ENCODE measurements at regions not wholly inside any gene's neighbourhood (a gene's known extent, or its start where the extent isn't known, plus 50 kb on each side); places are given as distances from the start of the nearest gene placed in this dataset.

GRCh38 chr2:8548619-8549150 lies 133.2 kb upstream of the ID2 start:
- TF ChIP-seq, protein P1, sequence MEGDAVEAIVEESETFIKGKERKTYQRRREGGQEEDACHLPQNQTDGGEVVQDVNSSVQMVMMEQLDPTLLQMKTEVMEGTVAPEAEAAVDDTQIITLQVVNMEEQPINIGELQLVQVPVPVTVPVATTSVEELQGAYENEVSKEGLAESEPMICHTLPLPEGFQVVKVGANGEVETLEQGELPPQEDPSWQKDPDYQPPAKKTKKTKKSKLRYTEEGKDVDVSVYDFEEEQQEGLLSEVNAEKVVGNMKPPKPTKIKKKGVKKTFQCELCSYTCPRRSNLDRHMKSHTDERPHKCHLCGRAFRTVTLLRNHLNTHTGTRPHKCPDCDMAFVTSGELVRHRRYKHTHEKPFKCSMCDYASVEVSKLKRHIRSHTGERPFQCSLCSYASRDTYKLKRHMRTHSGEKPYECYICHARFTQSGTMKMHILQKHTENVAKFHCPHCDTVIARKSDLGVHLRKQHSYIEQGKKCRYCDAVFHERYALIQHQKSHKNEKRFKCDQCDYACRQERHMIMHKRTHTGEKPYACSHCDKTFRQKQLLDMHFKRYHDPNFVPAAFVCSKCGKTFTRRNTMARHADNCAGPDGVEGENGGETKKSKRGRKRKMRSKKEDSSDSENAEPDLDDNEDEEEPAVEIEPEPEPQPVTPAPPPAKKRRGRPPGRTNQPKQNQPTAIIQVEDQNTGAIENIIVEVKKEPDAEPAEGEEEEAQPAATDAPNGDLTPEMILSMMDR (conservative IDR thresholded peaks at IDR 0.05; ENCODE audit: low read depth, low read length), result no peak

GRCh38 chr2:8549273-8549922 lies 132.5 kb upstream of the ID2 start:
- DNase-seq (ENCODE audit: low read depth), result no peak
- H3K4me3 ChIP-seq (ENCODE audit: low read length), result no peak overlapping the region
- TF ChIP-seq, protein P1 (conservative IDR thresholded peaks at IDR 0.05; ENCODE audit: low read depth, low read length), result no peak

More at GRCh38 chr2:8548619-8549150, 133.2 kb upstream of the ID2 start:
- H3K4me3 ChIP-seq (ENCODE audit: low read length), result no peak overlapping the region
- DNase-seq (ENCODE audit: low read depth), result no peak

DNA sequence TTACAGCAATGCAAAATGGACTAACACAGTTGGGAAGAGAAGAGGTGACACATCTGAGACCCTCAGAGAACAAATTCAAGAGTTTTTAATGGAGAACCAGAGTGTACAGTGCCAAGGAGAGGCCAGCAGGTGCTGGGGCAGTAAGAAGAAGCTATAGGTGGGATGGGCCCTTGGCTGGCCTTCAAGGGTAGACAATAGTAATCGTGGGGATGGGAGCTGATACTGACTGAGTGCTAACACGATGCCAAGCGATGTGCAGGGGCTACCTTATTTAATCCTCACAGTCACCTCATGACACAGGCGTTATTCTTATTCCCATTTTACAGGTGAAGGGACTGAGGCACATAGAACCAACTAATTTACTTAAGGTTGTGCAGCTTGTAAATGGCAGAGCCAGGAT lies 131.9 kb upstream of the ID2 start:
- H3K4me3 ChIP-seq (ENCODE audit: low read length), result no peak overlapping the region
- TF ChIP-seq, protein P1 (conservative IDR thresholded peaks at IDR 0.05; ENCODE audit: low read depth, low read length), result no peak
- no peak for DNase-seq (ENCODE audit: low read depth)

GRCh38 chr2:8550481-8550880 lies 131.4 kb upstream of the ID2 start:
- H3K4me3 ChIP-seq (ENCODE audit: low read length), result no peak overlapping the region
- TF ChIP-seq, protein P1 (conservative IDR thresholded peaks at IDR 0.05; ENCODE audit: low read depth, low read length), result no peak
- no peak for DNase-seq (ENCODE audit: low read depth)

- no peak overlapping the region for H3K4me3 ChIP-seq (ENCODE audit: low read length)
- DNase-seq (ENCODE audit: low read depth), result no peak
- TF ChIP-seq, protein P1 (conservative IDR thresholded peaks at IDR 0.05; ENCODE audit: low read depth, low read length), result no peak
Measured at GRCh38 chr2:8550937-8551621, 130.8 kb upstream of the ID2 start.

DNA sequence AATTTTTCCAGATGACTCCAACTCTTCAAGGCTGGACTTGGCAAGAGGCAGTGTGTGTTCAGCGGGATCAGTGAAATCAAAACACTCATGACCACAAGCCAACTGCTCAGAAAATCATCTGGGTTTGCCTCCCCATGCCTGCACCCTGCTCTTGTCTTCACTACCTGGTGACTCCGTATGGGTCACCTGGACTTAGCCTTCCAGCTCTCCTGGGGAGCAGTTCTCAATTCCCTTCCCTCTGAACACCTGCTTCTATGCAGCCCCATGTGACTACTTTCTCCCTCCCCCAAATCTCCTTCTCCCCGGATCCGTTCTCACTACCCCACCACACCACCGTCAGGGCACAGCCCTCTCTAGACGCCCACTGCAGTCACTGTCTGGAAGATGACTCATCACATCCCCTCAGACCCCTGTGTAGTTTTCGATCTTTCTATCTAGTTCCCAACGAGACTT lies 130.2 kb upstream of the ID2 start:
- H3K4me3 ChIP-seq (ENCODE audit: low read length), result no peak overlapping the region
- TF ChIP-seq, protein P1 (conservative IDR thresholded peaks at IDR 0.05; ENCODE audit: low read depth, low read length), result no peak
- no peak for DNase-seq (ENCODE audit: low read depth)

Data from retinal pigment epithelial cell (primary cell).